HEK293T (cell line): ENCODE measurements at regions not wholly inside any gene's neighbourhood (a gene's known extent, or its start where the extent isn't known, plus 50 kb on each side); places are given as distances from the start of the nearest gene placed in this dataset.

ENCODE experiments used
- CTBP1 ChIP-seq: fragments of 450-650 bp; IDR thresholded peaks from 2 replicates; pipeline ENCODE4 v1.6.1; 2016; ENCODE audit warnings: borderline replicate concordance
- SUZ12 ChIP-seq: fragments of 450-650 bp; IDR thresholded peaks from 2 replicates; pipeline ENCODE4 v1.6.1; 2016; ENCODE audit warnings: mild to moderate bottlenecking

GRCh38 chr12:69150796-69151127 is 88.6 kb upstream of the CPSF6 start:
- TF ChIP-seq SUZ12 (no peak), CTBP1 (no peak)
